ENCODE measurements at regions not wholly inside any gene's neighbourhood (a gene's known extent, or its start where the extent isn't known, plus 50 kb on each side); places are given as distances from the start of the nearest gene placed in this dataset.

- TF ChIP-seq ZBTB40 (IDR thresholded peaks at IDR 0.05): no peak
- no peak for TF ChIP-seq ZBTB40 (CRISPR knock-in tag; IDR thresholded peaks at IDR 0.05)
- TF ChIP-seq ZNF772 (CRISPR knock-in tag; IDR thresholded peaks at IDR 0.05): no peak
- TF ChIP-seq MAZ (IDR thresholded peaks at IDR 0.05; ENCODE audit: borderline replicate concordance, low read depth, low read length): no peak
- no peak for TF ChIP-seq MAZ (CRISPR knock-in tag; IDR thresholded peaks at IDR 0.05; ENCODE audit: low read depth)
- no peak for TF ChIP-seq ZNF274 (CRISPR knock-in tag; IDR thresholded peaks at IDR 0.05)
- TF ChIP-seq TEAD2 (CRISPR knock-in tag; IDR thresholded peaks at IDR 0.05): no peak
These were observed 402.5 kb downstream of the NFIB start for GRCh38 chr9:13911473-13911872.
